ENCODE measurements at regions not wholly inside any gene's neighbourhood (a gene's known extent, or its start where the extent isn't known, plus 50 kb on each side); places are given as distances from the start of the nearest gene placed in this dataset.

DNA sequence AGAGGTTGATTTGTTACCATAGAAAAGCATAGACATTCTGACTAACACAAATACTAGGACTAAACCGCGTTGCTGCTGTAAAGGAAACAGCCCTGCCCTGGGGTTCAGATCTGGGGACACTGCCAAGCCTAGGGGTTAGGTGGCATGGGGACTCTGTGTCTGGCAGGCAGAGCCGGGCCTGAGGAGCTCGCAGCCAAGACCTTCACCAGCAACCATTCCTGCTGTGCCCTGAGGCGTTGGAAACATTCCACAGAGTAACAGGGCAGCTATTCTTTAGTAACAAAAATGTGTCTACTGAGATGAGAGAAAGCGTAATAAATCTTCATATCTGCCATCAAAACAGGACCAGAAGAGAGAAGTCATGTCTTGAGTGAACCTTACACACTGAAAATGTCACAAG, 280.5 kb downstream of the POM121L12 start (continued):
- TF ChIP-seq, protein P1, sequence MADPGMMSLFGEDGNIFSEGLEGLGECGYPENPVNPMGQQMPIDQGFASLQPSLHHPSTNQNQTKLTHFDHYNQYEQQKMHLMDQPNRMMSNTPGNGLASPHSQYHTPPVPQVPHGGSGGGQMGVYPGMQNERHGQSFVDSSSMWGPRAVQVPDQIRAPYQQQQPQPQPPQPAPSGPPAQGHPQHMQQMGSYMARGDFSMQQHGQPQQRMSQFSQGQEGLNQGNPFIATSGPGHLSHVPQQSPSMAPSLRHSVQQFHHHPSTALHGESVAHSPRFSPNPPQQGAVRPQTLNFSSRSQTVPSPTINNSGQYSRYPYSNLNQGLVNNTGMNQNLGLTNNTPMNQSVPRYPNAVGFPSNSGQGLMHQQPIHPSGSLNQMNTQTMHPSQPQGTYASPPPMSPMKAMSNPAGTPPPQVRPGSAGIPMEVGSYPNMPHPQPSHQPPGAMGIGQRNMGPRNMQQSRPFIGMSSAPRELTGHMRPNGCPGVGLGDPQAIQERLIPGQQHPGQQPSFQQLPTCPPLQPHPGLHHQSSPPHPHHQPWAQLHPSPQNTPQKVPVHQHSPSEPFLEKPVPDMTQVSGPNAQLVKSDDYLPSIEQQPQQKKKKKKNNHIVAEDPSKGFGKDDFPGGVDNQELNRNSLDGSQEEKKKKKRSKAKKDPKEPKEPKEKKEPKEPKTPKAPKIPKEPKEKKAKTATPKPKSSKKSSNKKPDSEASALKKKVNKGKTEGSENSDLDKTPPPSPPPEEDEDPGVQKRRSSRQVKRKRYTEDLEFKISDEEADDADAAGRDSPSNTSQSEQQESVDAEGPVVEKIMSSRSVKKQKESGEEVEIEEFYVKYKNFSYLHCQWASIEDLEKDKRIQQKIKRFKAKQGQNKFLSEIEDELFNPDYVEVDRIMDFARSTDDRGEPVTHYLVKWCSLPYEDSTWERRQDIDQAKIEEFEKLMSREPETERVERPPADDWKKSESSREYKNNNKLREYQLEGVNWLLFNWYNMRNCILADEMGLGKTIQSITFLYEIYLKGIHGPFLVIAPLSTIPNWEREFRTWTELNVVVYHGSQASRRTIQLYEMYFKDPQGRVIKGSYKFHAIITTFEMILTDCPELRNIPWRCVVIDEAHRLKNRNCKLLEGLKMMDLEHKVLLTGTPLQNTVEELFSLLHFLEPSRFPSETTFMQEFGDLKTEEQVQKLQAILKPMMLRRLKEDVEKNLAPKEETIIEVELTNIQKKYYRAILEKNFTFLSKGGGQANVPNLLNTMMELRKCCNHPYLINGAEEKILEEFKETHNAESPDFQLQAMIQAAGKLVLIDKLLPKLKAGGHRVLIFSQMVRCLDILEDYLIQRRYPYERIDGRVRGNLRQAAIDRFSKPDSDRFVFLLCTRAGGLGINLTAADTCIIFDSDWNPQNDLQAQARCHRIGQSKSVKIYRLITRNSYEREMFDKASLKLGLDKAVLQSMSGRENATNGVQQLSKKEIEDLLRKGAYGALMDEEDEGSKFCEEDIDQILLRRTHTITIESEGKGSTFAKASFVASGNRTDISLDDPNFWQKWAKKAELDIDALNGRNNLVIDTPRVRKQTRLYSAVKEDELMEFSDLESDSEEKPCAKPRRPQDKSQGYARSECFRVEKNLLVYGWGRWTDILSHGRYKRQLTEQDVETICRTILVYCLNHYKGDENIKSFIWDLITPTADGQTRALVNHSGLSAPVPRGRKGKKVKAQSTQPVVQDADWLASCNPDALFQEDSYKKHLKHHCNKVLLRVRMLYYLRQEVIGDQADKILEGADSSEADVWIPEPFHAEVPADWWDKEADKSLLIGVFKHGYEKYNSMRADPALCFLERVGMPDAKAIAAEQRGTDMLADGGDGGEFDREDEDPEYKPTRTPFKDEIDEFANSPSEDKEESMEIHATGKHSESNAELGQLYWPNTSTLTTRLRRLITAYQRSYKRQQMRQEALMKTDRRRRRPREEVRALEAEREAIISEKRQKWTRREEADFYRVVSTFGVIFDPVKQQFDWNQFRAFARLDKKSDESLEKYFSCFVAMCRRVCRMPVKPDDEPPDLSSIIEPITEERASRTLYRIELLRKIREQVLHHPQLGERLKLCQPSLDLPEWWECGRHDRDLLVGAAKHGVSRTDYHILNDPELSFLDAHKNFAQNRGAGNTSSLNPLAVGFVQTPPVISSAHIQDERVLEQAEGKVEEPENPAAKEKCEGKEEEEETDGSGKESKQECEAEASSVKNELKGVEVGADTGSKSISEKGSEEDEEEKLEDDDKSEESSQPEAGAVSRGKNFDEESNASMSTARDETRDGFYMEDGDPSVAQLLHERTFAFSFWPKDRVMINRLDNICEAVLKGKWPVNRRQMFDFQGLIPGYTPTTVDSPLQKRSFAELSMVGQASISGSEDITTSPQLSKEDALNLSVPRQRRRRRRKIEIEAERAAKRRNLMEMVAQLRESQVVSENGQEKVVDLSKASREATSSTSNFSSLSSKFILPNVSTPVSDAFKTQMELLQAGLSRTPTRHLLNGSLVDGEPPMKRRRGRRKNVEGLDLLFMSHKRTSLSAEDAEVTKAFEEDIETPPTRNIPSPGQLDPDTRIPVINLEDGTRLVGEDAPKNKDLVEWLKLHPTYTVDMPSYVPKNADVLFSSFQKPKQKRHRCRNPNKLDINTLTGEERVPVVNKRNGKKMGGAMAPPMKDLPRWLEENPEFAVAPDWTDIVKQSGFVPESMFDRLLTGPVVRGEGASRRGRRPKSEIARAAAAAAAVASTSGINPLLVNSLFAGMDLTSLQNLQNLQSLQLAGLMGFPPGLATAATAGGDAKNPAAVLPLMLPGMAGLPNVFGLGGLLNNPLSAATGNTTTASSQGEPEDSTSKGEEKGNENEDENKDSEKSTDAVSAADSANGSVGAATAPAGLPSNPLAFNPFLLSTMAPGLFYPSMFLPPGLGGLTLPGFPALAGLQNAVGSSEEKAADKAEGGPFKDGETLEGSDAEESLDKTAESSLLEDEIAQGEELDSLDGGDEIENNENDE (IDR thresholded peaks at IDR 0.05; ENCODE audit: low read depth, low read length): no peak
- no peak for TF ChIP-seq HNRNPLL (IDR thresholded peaks at IDR 0.05; ENCODE audit: low read depth, low read length, poor library complexity, severe bottlenecking)
- no peak for TF ChIP-seq ILK (tag; IDR thresholded peaks at IDR 0.05; ENCODE audit: borderline replicate concordance, low read depth)
- TF ChIP-seq, protein P2, sequence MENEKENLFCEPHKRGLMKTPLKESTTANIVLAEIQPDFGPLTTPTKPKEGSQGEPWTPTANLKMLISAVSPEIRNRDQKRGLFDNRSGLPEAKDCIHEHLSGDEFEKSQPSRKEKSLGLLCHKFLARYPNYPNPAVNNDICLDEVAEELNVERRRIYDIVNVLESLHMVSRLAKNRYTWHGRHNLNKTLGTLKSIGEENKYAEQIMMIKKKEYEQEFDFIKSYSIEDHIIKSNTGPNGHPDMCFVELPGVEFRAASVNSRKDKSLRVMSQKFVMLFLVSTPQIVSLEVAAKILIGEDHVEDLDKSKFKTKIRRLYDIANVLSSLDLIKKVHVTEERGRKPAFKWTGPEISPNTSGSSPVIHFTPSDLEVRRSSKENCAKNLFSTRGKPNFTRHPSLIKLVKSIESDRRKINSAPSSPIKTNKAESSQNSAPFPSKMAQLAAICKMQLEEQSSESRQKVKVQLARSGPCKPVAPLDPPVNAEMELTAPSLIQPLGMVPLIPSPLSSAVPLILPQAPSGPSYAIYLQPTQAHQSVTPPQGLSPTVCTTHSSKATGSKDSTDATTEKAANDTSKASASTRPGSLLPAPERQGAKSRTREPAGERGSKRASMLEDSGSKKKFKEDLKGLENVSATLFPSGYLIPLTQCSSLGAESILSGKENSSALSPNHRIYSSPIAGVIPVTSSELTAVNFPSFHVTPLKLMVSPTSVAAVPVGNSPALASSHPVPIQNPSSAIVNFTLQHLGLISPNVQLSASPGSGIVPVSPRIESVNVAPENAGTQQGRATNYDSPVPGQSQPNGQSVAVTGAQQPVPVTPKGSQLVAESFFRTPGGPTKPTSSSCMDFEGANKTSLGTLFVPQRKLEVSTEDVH (IDR thresholded peaks at IDR 0.05; ENCODE audit: low read depth, partially characterized antibody): no peak
- TF ChIP-seq, protein P3, sequence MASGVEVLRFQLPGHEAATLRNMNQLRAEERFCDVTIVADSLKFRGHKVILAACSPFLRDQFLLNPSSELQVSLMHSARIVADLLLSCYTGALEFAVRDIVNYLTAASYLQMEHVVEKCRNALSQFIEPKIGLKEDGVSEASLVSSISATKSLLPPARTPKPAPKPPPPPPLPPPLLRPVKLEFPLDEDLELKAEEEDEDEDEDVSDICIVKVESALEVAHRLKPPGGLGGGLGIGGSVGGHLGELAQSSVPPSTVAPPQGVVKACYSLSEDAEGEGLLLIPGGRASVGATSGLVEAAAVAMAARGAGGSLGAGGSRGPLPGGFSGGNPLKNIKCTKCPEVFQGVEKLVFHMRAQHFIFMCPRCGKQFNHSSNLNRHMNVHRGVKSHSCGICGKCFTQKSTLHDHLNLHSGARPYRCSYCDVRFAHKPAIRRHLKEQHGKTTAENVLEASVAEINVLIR (CRISPR knock-in tag; IDR thresholded peaks at IDR 0.05): no peak
- no peak for TF ChIP-seq ZNF77 (CRISPR knock-in tag; IDR thresholded peaks at IDR 0.05)
- no peak for TF ChIP-seq TAF1 (IDR thresholded peaks at IDR 0.05; ENCODE audit: control insufficient read depth, extremely low read depth, insufficient read depth, low read length, severe bottlenecking)
